ENCODE measurements at regions not wholly inside any gene's neighbourhood (a gene's known extent, or its start where the extent isn't known, plus 50 kb on each side); places are given as distances from the start of the nearest gene placed in this dataset.

DNA sequence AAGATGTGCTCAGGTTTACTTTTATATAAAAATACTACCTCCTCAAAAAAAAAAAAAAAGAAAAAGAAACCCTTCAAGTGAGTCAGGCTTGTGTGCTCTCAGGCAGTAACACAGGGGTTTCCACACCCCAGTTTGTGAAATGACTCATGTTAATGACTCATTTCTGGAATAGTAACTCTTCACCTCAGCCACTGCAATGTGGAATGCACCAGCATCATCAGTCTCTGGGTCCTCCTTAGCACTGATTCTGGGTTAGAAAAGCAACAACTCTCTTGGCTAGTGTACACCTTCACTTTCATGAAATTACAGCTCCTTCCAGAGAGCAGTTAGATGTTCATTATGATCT lies 110.6 kb downstream of the EMX2 start:
- Histone ChIP-seq H3K9ac (ENCODE audit: low read depth, low read length) (no peak overlapping the region), H3K9me3 (ENCODE audit: control insufficient read depth, insufficient read depth, low read length) (peaks cover 6% of the 10 kb centered on the region; the same call in 1 of the 2 replicates), H3K4me1 (ENCODE audit: insufficient read depth, low read length) (no peaks in the 10 kb centered on the region), H3K36me3 (ENCODE audit: insufficient read depth, low read length) (no peaks in the 10 kb centered on the region)

DNA sequence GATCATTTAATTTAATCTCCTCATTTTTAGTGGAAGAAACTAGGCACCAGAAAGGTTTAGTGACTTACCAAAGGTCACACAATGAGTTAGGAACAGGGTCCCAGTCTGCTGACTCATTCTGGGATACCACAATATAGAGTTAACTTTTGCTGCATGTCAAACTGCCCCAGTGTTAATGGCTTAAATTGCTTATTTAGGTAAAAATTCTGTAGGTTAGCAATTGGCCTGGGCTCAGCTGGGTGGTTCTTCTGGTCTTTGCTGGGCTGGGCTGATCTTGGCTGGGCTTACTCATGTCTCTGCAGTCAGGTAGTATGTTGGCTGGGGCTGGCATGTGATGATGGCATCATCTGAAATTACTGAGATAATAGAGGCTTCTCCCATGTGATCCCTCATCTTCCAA lies 111.6 kb downstream of the EMX2 start:
- Histone ChIP-seq H3K9ac (ENCODE audit: low read depth, low read length) (no peak overlapping the region), H3K4me1 (ENCODE audit: insufficient read depth, low read length) (no peaks in the 10 kb centered on the region), H3K36me3 (ENCODE audit: insufficient read depth, low read length) (no peaks in the 10 kb centered on the region), H3K9me3 (ENCODE audit: control insufficient read depth, insufficient read depth, low read length) (peaks cover 6% of the 10 kb centered on the region; the same call in 1 of the 2 replicates)

DNA sequence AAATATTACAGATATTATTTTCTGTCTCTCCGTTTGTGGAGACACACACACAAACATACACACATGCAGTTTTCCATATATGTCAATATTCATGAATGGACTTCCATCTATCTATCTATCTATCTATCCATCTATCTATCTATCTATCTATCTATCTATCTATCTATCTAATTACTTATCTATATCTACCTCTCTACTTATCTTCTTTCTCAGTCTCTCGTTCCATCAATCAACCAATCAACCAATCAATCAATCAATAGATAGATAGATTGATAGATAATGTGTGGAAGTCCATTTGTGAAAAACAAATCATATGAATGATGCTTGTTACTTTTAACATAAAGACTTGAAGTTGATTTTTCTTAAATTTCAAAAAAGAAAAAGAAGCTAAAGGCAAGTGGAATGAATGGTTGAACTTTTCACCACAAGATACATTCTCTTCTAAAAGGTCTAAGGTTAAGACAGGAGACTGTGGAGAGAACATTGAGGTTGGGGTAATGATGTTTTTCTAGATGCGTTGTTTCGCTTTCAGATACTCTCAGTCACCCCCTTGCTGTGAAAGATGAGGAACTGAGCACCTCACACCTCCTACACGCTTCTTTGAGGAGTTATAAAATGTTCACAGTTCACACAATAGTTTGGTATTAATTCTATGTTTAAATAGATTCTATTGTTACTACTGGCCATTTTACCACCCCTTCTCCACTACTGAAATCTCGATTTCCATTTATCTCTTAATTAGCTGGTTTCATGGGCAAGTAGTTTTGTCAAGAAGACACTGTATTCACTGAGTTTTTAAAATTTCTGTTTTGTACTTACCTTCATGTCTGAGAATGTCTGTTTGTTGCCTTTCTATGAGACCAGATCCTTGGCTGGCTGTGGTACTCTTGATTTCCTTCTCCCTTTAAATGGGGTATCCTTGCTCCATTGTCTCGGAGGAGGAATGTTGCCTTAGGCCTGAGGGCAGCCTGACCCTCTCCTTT lies 114.1 kb downstream of the EMX2 start:
- Histone ChIP-seq H3K36me3 (ENCODE audit: insufficient read depth, low read length) (no peaks in the 10 kb centered on the region), H3K9ac (ENCODE audit: low read depth, low read length) (no peak overlapping the region), H3K9me3 (ENCODE audit: control insufficient read depth, insufficient read depth, low read length) (peaks cover 6% of the 10 kb centered on the region; the same call in 1 of the 2 replicates), H3K4me1 (ENCODE audit: insufficient read depth, low read length) (no peaks in the 10 kb centered on the region)

DNA sequence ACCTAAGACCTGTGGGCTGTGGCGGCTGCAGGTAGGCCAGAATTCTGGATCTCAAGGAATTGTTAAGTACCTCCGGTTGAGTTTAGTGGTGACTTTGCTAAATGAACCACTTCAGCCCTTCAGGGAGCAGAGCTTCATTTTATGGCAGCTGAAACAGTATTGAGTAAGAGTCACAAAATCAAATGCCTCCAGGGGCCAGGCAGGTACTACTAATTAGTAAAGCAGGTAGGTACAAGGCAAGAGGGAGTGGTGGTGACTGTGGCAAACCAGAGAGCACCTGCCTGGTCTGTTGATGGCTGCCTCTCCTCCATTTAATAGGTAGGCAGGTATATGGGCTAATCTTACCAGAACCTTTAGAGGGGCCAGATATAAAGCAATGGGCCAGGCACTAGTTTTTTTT lies 118.8 kb downstream of the EMX2 start:
- Histone ChIP-seq H3K36me3 (ENCODE audit: insufficient read depth, low read length) (no peaks in the 10 kb centered on the region), H3K4me1 (ENCODE audit: insufficient read depth, low read length) (no peaks in the 10 kb centered on the region), H3K9me3 (ENCODE audit: control insufficient read depth, insufficient read depth, low read length) (no peaks in the 10 kb centered on the region), H3K9ac (ENCODE audit: low read depth, low read length) (no peak overlapping the region)

DNA sequence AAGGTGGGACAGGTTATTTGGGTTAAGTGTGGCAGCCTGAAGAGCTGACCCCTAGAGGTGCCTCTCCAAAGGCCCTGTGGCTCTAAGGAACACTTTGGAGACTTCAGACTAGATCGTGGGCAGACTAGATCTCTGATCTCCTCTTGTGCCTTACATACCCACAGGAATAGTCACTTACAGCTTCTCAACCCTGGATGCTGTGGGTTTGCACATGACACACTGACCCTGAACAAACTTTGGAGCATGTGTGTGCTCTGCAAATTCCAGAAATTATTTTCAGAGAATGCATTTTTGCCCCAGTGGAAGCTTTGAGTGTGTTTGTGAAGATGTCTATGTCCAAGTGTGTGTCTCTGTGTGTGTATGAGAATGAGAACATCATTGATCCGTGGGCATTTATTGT lies 119.6 kb downstream of the EMX2 start:
- Histone ChIP-seq H3K9me3 (ENCODE audit: control insufficient read depth, insufficient read depth, low read length) (no peaks in the 10 kb centered on the region), H3K9ac (ENCODE audit: low read depth, low read length) (no peak overlapping the region), H3K4me1 (ENCODE audit: insufficient read depth, low read length) (no peaks in the 10 kb centered on the region)

DNA sequence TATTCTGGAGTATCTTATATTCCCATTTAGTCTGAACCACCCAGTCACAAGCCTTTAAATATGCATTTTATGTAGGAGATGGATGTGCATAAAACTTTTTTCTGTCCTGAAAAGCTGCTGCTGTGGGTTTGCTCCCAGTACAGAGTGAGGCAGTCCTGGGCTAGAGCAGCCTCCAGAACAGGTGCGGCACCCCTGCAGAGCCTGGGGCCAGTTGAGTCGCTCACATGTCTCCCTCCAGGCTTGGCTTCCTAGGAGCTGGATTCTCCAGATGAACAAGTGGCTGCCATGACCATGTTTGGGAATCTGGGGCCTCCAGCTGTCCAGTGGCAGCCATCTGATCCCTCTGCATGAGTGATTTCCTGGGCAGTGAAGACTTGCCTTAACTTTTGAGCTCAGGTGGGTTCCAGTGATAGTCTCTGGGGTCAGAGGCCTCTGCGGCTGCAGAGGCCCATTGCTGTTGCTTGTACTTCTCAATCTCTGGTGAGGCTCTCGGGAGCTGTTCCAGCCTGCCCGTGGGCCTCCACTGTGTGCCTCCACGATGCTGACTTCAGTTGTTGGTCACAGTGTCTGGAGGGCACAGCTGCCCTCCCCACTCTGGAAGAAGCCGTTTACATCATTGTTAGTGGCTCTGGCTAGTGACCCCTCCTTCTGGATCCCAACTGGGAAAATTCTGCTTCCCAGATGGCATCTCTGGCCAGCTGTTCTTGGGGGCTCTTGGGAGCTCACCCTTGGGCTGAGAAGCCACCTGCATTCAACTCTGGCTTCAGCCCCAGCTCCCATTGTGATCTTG lies 120.4 kb downstream of the EMX2 start:
- Histone ChIP-seq H3K9me3 (ENCODE audit: control insufficient read depth, insufficient read depth, low read length) (no peaks in the 10 kb centered on the region), H3K4me1 (ENCODE audit: insufficient read depth, low read length) (no peaks in the 10 kb centered on the region), H3K36me3 (ENCODE audit: insufficient read depth, low read length) (no peaks in the 10 kb centered on the region), H3K9ac (ENCODE audit: low read depth, low read length) (no peak overlapping the region)

More for the DNA sequence above, 119.6 kb downstream of the EMX2 start:
- H3K36me3 ChIP-seq (ENCODE audit: insufficient read depth, low read length): no peaks in the 10 kb centered on the region

DNA sequence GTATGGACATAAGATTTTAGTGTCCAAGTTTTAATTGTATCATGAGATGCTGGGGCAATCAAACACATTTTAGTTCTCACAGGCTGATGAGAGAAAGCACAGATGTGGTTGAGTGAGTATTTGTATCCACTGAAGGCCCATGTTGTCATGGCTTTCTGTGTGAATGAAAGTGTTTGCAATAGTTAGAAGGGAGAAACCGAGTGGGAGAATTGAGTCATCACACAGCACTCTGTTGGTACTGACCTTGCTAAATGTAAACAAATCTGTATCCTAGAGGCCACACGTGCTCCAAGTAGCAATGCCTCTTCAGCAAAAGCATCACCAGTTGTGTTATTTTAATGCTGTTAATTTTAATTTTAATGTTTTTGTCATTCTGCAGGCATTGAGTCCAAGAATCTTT lies 121.2 kb downstream of the EMX2 start:
- no peak overlapping the region for H3K9ac ChIP-seq (ENCODE audit: low read depth, low read length)
- H3K4me1 ChIP-seq (ENCODE audit: insufficient read depth, low read length): no peaks in the 10 kb centered on the region
- H3K9me3 ChIP-seq (ENCODE audit: control insufficient read depth, insufficient read depth, low read length): no peaks in the 10 kb centered on the region
- no peaks in the 10 kb centered on the region for H3K36me3 ChIP-seq (ENCODE audit: insufficient read depth, low read length)

DNA sequence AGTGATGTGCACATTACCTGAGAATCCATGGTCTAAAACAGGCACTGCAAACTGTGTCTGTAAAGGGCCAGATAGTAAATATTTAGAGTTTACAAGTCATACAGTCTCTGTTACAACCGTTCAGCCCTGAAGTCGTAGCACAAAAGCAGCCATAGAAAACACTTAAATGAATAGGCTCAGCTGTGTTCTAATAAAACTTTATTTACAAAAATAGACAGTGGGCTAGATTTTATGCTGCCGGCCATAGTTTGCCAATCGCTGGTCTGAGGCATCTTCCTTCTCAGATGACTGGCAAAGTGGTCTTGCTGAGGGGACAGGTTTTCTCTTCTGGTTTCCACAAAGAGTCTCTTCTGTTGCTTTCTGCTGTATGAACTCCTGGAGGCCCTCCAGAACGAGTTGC lies 121.7 kb downstream of the EMX2 start:
- H3K9me3 ChIP-seq (ENCODE audit: control insufficient read depth, insufficient read depth, low read length): no peaks in the 10 kb centered on the region
- H3K9ac ChIP-seq (ENCODE audit: low read depth, low read length): no peak overlapping the region
- no peaks in the 10 kb centered on the region for H3K4me1 ChIP-seq (ENCODE audit: insufficient read depth, low read length)
- H3K36me3 ChIP-seq (ENCODE audit: insufficient read depth, low read length): no peaks in the 10 kb centered on the region

DNA sequence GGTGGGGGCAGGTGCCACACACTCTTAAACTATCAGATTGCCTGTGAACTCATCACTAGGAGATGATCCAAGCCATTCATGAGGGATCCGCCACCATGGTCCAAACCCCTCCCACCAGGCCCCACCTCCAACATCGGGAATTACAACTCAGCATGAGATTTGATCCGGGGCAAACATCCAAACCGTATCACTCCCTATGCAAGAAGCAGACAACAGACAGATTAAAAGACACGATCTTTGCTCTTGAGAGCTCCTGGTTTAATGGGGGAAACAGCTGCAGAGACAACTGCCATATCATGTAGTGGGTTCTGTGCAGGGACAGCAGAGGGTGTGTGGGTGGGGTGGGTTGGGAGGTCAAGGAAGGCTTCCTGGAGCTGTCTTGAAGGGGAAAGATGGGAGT lies 123.6 kb downstream of the EMX2 start:
- H3K9me3 ChIP-seq (ENCODE audit: control insufficient read depth, insufficient read depth, low read length): no peaks in the 10 kb centered on the region
- H3K4me1 ChIP-seq (ENCODE audit: insufficient read depth, low read length): no peaks in the 10 kb centered on the region
- H3K9ac ChIP-seq (ENCODE audit: low read depth, low read length): no peak overlapping the region
- no peaks in the 10 kb centered on the region for H3K36me3 ChIP-seq (ENCODE audit: insufficient read depth, low read length)

DNA sequence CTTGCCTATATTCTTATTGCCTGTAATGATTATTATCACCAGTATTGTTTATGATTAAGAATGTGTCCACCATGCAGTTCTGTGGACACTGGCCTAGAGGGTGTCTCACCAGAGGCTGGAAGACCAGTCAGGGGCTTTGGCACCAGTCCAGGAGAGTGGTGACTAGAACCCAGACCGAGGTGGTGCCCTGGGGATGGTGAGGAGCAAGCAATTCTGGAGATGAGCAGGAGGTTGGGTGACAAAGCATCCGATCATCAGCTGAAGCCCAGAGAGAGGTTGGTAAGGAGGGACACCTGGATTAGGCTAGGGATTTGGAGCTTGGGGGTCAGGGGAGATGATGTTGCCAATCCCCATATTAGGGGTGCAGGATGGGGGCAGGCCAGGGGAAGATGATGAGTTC lies 124.4 kb downstream of the EMX2 start:
- Histone ChIP-seq H3K36me3 (ENCODE audit: insufficient read depth, low read length) (no peaks in the 10 kb centered on the region), H3K9me3 (ENCODE audit: control insufficient read depth, insufficient read depth, low read length) (no peaks in the 10 kb centered on the region), H3K4me1 (ENCODE audit: insufficient read depth, low read length) (no peaks in the 10 kb centered on the region), H3K9ac (ENCODE audit: low read depth, low read length) (no peak overlapping the region)

DNA sequence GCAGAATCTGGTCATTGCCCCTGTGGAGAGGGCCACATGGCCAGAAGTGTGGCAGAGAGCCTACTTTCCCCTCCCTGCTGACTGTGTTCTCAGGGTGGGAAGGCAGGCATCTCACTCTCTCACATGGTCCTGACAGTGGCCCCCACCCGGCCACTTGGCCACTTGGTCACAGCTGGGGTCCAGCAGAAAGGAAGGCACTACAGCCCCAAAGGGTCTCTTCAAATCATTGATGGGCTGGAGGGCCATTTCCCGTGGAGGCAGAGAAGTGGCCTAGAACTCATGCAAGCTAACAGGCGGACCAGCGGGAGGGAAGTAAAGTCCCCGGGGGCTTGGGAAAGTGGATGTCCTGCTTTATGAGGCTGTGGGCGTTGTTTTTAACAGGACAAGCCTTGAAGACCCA lies 125.3 kb downstream of the EMX2 start:
- Histone ChIP-seq H3K9ac (ENCODE audit: low read depth, low read length) (no peak overlapping the region), H3K36me3 (ENCODE audit: insufficient read depth, low read length) (no peaks in the 10 kb centered on the region), H3K9me3 (ENCODE audit: control insufficient read depth, insufficient read depth, low read length) (no peaks in the 10 kb centered on the region), H3K4me1 (ENCODE audit: insufficient read depth, low read length) (no peaks in the 10 kb centered on the region)

DNA sequence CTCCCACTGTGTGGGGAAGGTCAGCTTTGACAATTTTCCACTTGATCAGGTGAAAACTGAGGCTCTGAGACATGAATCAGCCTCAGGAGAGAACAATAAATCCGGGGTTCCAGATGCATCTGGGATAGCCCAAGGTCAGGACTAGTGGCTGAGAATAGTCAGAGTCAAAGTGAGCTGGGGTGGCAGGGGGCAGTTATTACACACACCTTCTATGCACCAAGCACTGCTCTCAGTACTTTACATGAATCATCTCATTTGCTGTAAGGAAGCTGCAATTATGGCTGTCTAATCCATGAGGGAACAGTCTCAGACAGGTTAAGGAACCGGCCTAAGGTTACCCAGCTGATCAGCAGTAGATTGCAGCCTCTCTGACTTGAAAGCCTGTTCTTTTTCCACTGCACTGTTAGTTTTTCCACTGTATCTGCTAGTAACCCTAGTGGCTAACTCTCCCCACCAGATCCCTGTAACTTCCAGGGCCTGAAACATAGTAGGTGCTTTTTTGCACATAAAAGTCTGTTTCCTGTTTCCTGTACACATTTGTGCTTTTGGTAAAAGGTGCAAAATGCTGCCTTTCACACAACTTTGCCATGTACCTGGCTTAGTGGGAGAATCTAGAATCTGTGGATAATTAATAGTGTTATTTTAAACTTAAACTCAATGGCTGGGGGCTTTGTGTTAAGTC lies 125.9 kb downstream of the EMX2 start:
- Histone ChIP-seq H3K9me3 (ENCODE audit: control insufficient read depth, insufficient read depth, low read length) (no peaks in the 10 kb centered on the region), H3K9ac (ENCODE audit: low read depth, low read length) (no peak overlapping the region), H3K36me3 (ENCODE audit: insufficient read depth, low read length) (no peaks in the 10 kb centered on the region), H3K4me1 (ENCODE audit: insufficient read depth, low read length) (no peaks in the 10 kb centered on the region)

DNA sequence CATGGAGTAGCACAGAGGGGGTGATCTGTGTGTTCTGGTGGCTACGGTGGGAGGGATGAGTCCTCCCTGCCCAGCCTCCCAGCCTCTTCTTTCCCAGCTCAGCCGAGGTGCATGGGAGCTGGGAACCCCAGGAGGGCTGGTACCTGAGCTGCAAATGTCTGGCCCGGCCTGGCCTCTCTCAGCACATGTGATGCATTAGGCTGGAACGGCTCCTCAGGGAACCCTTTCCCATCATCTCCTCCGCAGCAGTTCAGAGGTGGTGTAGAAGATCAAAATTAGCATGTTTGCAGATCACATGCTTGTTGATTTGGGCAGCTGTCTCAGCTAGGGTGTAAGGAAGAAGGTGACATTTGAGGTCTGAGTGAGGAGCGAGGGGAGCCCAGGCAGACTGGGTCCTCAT lies 126.6 kb downstream of the EMX2 start:
- Histone ChIP-seq H3K4me1 (ENCODE audit: insufficient read depth, low read length) (no peaks in the 10 kb centered on the region), H3K9ac (ENCODE audit: low read depth, low read length) (no peak overlapping the region), H3K36me3 (ENCODE audit: insufficient read depth, low read length) (no peaks in the 10 kb centered on the region), H3K9me3 (ENCODE audit: control insufficient read depth, insufficient read depth, low read length) (no peaks in the 10 kb centered on the region)

DNA sequence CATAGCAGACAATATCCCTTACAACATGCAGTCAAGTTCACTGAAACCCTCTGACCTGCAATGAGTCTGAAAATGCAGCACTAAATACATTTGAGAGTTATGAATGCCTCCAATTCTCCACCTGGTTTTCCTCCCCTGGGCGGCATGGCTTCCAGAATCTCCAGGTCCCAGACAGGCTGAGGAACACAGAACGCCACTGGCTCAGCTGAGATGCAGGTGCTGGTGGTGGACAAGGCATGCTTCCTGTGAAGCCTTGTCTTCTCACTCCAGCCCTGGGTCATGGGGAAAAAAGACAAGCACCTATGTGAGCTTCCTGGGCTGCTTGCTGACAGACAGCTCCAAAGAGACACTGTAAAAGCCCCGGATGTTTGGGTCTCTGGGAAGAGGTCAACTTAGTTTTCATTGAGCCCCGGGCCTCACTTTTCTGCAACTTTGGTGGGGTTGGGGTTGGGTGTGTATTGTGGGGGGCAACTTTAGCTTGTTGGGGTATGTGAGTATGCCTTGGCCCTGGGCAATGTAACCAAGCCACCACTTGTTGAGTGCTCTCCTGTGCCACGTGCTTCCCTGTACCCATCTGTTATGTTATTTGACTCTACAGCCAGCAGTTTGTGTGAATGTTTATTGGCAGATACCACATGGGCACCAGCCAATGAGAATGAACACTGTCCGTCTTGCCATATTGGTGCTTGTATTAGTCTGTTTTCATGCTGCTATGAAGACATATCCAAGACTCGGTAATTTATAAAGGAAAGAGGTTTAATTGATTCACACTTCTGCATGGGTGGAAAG lies 127.8 kb downstream of the EMX2 start:
- H3K36me3 ChIP-seq (ENCODE audit: insufficient read depth, low read length): no peaks in the 10 kb centered on the region
- no peaks in the 10 kb centered on the region for H3K9me3 ChIP-seq (ENCODE audit: control insufficient read depth, insufficient read depth, low read length)
- no peak overlapping the region for H3K9ac ChIP-seq (ENCODE audit: low read depth, low read length)
- H3K4me1 ChIP-seq (ENCODE audit: insufficient read depth, low read length): no peaks in the 10 kb centered on the region
